Esophagus squamous epithelium (tissue), 5 donors: ENCODE measurements at regions not wholly inside any gene's neighbourhood (a gene's known extent, or its start where the extent isn't known, plus 50 kb on each side); places are given as distances from the start of the nearest gene placed in this dataset.

Experiments
- DNase-seq: peaks from one replicate; lab custom pipeline; 2025; lab: John Stamatoyannopoulos, UW
- H3K27ac ChIP-seq, 4 donors: fragments of 200-600 bp; sonication (generic); one replicate each; pipeline ENCODE4 v1.5.1; 2016 to 2019; ENCODE audit warnings: mild to moderate bottlenecking in 1 of 4
- H3K27me3 ChIP-seq, 4 donors: fragments of 200-600 bp; sonication (generic); 1 replicate in 3 of 4; 2 replicates in 1 of 4; pipeline versions ENCODE4 v1.5.1 to v1.6.0; 2017 to 2021; ENCODE audit warnings: antibody characterized with exemption in 1 of 4
- H3K36me3 ChIP-seq, 3 donors: fragments of 200-600 bp; sonication (generic); one replicate each; pipeline ENCODE4 v1.5.1; 2016 to 2019
- H3K4me1 ChIP-seq, 3 donors: fragments of 200-600 bp; sonication (generic); one replicate each; pipeline ENCODE4 v1.5.1; 2017 to 2019
- H3K4me3 ChIP-seq, 4 donors: fragments of 200-600 bp; sonication (generic); 1 replicate in 3 of 4; 2 replicates in 1 of 4; pipeline ENCODE4 v1.5.1; 2016 to 2019; ENCODE audit warnings: mild to moderate bottlenecking in 2 of 4, moderate library complexity in 1 of 4
- H3K9me3 ChIP-seq, 3 donors: fragments of 200-600 bp; sonication (generic); one replicate each; pipeline ENCODE4 v1.5.1; 2016 to 2019
- CTCF ChIP-seq, 6 experiments: fragments of 450-650 bp in 4 of 6; fragments of 200-600 bp in 2 of 6; sonication (generic) in 2 of 6; IDR thresholded peaks; one replicate each; pipeline ENCODE4 v1.5.1; 2016 to 2019; ENCODE audit warnings: antibody characterized with exemption in 6 of 6, mild to moderate bottlenecking in 4 of 6, moderate library complexity in 4 of 6
- POLR2A ChIP-seq, 4 donors: fragments of 450-650 bp; IDR thresholded peaks; one replicate each; pipeline ENCODE4 v1.6.1; 2017; ENCODE audit warnings: antibody characterized with exemption in 4 of 4, mild to moderate bottlenecking in 4 of 4, moderate library complexity in 3 of 4
- WGBS, 2 donors: methylation state at CpG; one replicate each; pipeline ENCODE4 v1.1.5; 2018; 5-methylcytosine and 5-hydroxymethylcytosine counted together
- intact Hi-C: fragments of 100-400 bp; cut with DNase I; formaldehyde crosslinking; loops from one replicate; pipeline ENCODE4 v1.15.0; 2022
- donor health status: DM: yes; HTN: yes; CAD: no.

GRCh38 chr5:86795659-86796058 is 177.9 kb downstream of the COX7C start:
- 55 to 63% methylated on average over 3 of the region's 3 CpGs for WGBS, 2 donors

DNA sequence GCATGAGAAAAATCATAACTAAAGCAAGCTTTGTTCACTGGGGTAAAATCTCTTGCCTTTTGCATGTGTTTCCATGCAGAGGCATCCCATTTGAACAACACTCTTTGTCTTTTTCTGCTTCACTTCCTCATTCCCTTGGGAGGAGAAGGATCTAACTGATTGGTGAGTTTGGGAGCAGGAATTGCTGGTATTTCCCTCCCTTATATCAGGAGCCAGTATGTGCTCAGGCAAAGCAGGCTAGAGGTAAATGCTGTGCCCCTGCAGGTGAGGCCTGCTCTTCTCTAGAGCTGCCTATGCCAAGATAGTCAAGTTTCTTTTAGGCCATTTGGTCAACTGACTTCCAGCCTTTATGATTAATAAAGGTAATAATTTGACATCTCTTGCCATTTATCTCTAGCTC is 179.9 kb downstream of the COX7C start:
- no peak overlapping the region for H3K27ac ChIP-seq
- H3K27me3 ChIP-seq = no peaks in the 10 kb centered on the region
- TF ChIP-seq CTCF (IDR thresholded peaks at IDR 0.05) = no peak
- no peak for TF ChIP-seq POLR2A (IDR thresholded peaks at IDR 0.05)
- no peaks in the 10 kb centered on the region for H3K9me3 ChIP-seq
- no peaks in the 10 kb centered on the region for H3K4me1 ChIP-seq
- H3K36me3 ChIP-seq = no peaks in the 10 kb centered on the region
- intact Hi-C loops = no loop called here
- H3K4me3 ChIP-seq = no peak overlapping the region
- no peak for DNase-seq

More at GRCh38 chr5:86795659-86796058, 177.9 kb downstream of the COX7C start:
- TF ChIP-seq POLR2A (IDR thresholded peaks at IDR 0.05) = no peak
- TF ChIP-seq CTCF (IDR thresholded peaks at IDR 0.05) = no peak
- H3K27me3 ChIP-seq = no peaks in the 10 kb centered on the region
- no peak overlapping the region for H3K27ac ChIP-seq
- intact Hi-C loops = no loop called here
- no peaks in the 10 kb centered on the region for H3K4me1 ChIP-seq
- no peak for DNase-seq
- H3K36me3 ChIP-seq = no peaks in the 10 kb centered on the region
- H3K4me3 ChIP-seq = no peak overlapping the region
- H3K9me3 ChIP-seq = no peaks in the 10 kb centered on the region

DNA sequence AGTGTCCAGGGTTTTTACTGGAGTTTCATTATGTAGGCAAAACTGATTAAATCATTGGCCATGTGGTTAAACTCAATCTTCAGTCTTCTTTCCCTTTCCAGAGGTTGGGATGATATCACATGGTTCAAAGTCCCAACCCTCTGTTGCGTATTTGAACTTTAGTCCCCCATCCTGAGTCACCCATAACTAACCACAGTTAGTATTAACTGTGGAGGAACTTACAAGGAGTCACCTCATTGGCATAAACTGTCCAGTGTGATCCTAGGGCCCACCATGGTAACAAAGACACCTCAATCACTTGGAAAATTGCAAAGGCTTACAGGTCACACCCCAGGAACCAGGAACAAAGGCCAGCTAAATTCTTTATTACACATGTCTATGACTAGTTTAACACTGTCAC is 188.5 kb downstream of the COX7C start:
- intact Hi-C loops = no loop called here
- TF ChIP-seq POLR2A (IDR thresholded peaks at IDR 0.05) (no peak), CTCF (IDR thresholded peaks at IDR 0.05) (no peak)
- 67 to 71% methylated on average over 1 of the region's 1 CpG for WGBS, 2 donors

GRCh38 chr5:86807046-86808031 is 189.6 kb downstream of the COX7C start:
- Histone ChIP-seq H3K36me3 (no peaks in the 10 kb centered on the region), H3K27me3 (no peaks in the 10 kb centered on the region), H3K4me3 (no peak overlapping the region), H3K27ac (no peak overlapping the region), H3K4me1 (no peaks in the 10 kb centered on the region), H3K9me3 (no peaks in the 10 kb centered on the region)
- DNase-seq = no peak
- intact Hi-C loops = no loop called here
- TF ChIP-seq POLR2A (IDR thresholded peaks at IDR 0.05) (no peak), CTCF (IDR thresholded peaks at IDR 0.05) (no peak)
- WGBS, 2 donors = 69 to 73% methylated on average over 3 of the region's 3 CpGs

More for the DNA sequence above, 188.5 kb downstream of the COX7C start:
- no peaks in the 10 kb centered on the region for H3K36me3 ChIP-seq
- H3K4me3 ChIP-seq = no peak overlapping the region
- H3K27me3 ChIP-seq = no peaks in the 10 kb centered on the region
- no peak for DNase-seq
- H3K4me1 ChIP-seq = no peaks in the 10 kb centered on the region
- H3K9me3 ChIP-seq = no peaks in the 10 kb centered on the region
- H3K27ac ChIP-seq = no peak overlapping the region

- intact Hi-C loops = no loop called here
- no peaks in the 10 kb centered on the region for H3K27me3 ChIP-seq
- no peak for DNase-seq
- H3K36me3 ChIP-seq = no peaks in the 10 kb centered on the region
- H3K9me3 ChIP-seq = no peaks in the 10 kb centered on the region
- TF ChIP-seq CTCF (IDR thresholded peaks at IDR 0.05) (no peak), POLR2A (IDR thresholded peaks at IDR 0.05) (no peak)
- no peaks in the 10 kb centered on the region for H3K4me1 ChIP-seq
- H3K4me3 ChIP-seq = no peak overlapping the region
- H3K27ac ChIP-seq = no peak overlapping the region
- WGBS, 2 donors = 67 to 69% methylated on average over 1 of the region's 1 CpG
Measured at GRCh38 chr5:86814315-86814714, 196.6 kb downstream of the COX7C start.
